ENCODE measurements at regions not wholly inside any gene's neighbourhood (a gene's known extent, or its start where the extent isn't known, plus 50 kb on each side); places are given as distances from the start of the nearest gene placed in this dataset.

- no peak for DNase-seq
Measured at GRCh38 chr18:11308499-11308898, 159.1 kb upstream of the PIEZO2 start.

- no peak for DNase-seq
Measured at GRCh38 chr18:11307716-11308115, 158.3 kb upstream of the PIEZO2 start.

- no peak for DNase-seq
Measured at GRCh38 chr18:11305507-11305906, 156.1 kb upstream of the PIEZO2 start.

- no peak for DNase-seq
Measured at GRCh38 chr18:11304928-11305327, 155.6 kb upstream of the PIEZO2 start.

- DNase-seq = no peak
Measured at GRCh38 chr18:11296946-11297345, 147.6 kb upstream of the PIEZO2 start.

GRCh38 chr18:11293794-11294193 lies 144.4 kb upstream of the PIEZO2 start:
- DNase-seq = no peak

- DNase-seq = no peak
Measured at GRCh38 chr18:11290786-11291185, 141.4 kb upstream of the PIEZO2 start.

- DNase-seq = no peak
Measured at GRCh38 chr18:11289248-11289647, 139.9 kb upstream of the PIEZO2 start.

GRCh38 chr18:11288401-11288800 lies 139.0 kb upstream of the PIEZO2 start:
- no peak for DNase-seq

- DNase-seq = no peak
Measured at GRCh38 chr18:11286431-11286830, 137.1 kb upstream of the PIEZO2 start.

GRCh38 chr18:11284811-11285210 lies 135.4 kb upstream of the PIEZO2 start:
- DNase-seq = no peak

- no peak for DNase-seq
Measured at GRCh38 chr18:11284349-11284748, 135.0 kb upstream of the PIEZO2 start.

GRCh38 chr18:11283479-11284161 lies 134.3 kb upstream of the PIEZO2 start:
- no peak for DNase-seq

- no peak for DNase-seq
Measured at GRCh38 chr18:11279461-11279860, 130.1 kb upstream of the PIEZO2 start.

GRCh38 chr18:11276678-11277077 lies 127.3 kb upstream of the PIEZO2 start:
- no peak for DNase-seq

GRCh38 chr18:11274144-11274794 lies 124.9 kb upstream of the PIEZO2 start:
- no peak for DNase-seq

GRCh38 chr18:11272516-11272915 lies 123.1 kb upstream of the PIEZO2 start:
- DNase-seq = no peak

GRCh38 chr18:11271954-11272353 lies 122.6 kb upstream of the PIEZO2 start:
- no peak for DNase-seq

- no peak for DNase-seq
Measured at GRCh38 chr18:11269257-11269656, 119.9 kb upstream of the PIEZO2 start.

- no peak for DNase-seq
Measured at GRCh38 chr18:11268741-11269233, 119.4 kb upstream of the PIEZO2 start.

GRCh38 chr18:11268153-11268552 lies 118.8 kb upstream of the PIEZO2 start:
- no peak for DNase-seq

- no peak for DNase-seq
Measured at GRCh38 chr18:11266781-11267480, 117.6 kb upstream of the PIEZO2 start.

GRCh38 chr18:11261486-11261885 lies 112.1 kb upstream of the PIEZO2 start:
- no peak for DNase-seq

- DNase-seq = no peak
Measured at GRCh38 chr18:11260961-11261461, 111.6 kb upstream of the PIEZO2 start.
